ENCODE measurements at regions not wholly inside any gene's neighbourhood (a gene's known extent, or its start where the extent isn't known, plus 50 kb on each side); places are given as distances from the start of the nearest gene placed in this dataset.

- Mint-ChIP-seq H3K36me3 (no peaks in the 10 kb centered on the region), H3K27ac (no peak overlapping the region)
Measured at GRCh38 chr14:58836303-58836974, 198.7 kb downstream of the DACT1 start.

GRCh38 chr14:58839233-58839632 is 201.5 kb downstream of the DACT1 start:
- H3K4me1 Mint-ChIP-seq = no peaks in the 10 kb centered on the region
- ATAC-seq = no peak
- H3K4me3 Mint-ChIP-seq = no peak overlapping the region
- H3K27ac Mint-ChIP-seq = no peak overlapping the region
- H3K9me3 Mint-ChIP-seq = no peaks in the 10 kb centered on the region
- H3K36me3 Mint-ChIP-seq = no peaks in the 10 kb centered on the region
- H3K27me3 Mint-ChIP-seq = no peaks in the 10 kb centered on the region

More at GRCh38 chr14:58836303-58836974, 198.7 kb downstream of the DACT1 start:
- Mint-ChIP-seq H3K4me1 (no peaks in the 10 kb centered on the region), H3K27me3 (no peaks in the 10 kb centered on the region), H3K4me3 (no peak overlapping the region), H3K9me3 (no peaks in the 10 kb centered on the region)
- ATAC-seq = no peak

GRCh38 chr14:58844544-58844943 is 206.8 kb downstream of the DACT1 start:
- H3K4me1 Mint-ChIP-seq = no peaks in the 10 kb centered on the region
- no peak for ATAC-seq
- no peaks in the 10 kb centered on the region for H3K9me3 Mint-ChIP-seq
- H3K4me3 Mint-ChIP-seq = no peak overlapping the region
- H3K27me3 Mint-ChIP-seq = no peaks in the 10 kb centered on the region
- H3K27ac Mint-ChIP-seq = no peak overlapping the region
- H3K36me3 Mint-ChIP-seq = no peaks in the 10 kb centered on the region

- Mint-ChIP-seq H3K4me3 (no peak overlapping the region), H3K27me3 (no peaks in the 10 kb centered on the region), H3K9me3 (no peaks in the 10 kb centered on the region), H3K4me1 (no peaks in the 10 kb centered on the region), H3K36me3 (no peaks in the 10 kb centered on the region), H3K27ac (no peak overlapping the region)
- ATAC-seq = no peak
Measured at GRCh38 chr14:58846682-58847465, 209.1 kb downstream of the DACT1 start.

GRCh38 chr14:58848365-58848764 is 210.6 kb downstream of the DACT1 start:
- Mint-ChIP-seq H3K9me3 (peaks cover 3% of the 10 kb centered on the region), H3K27ac (no peak overlapping the region), H3K4me1 (no peaks in the 10 kb centered on the region), H3K4me3 (no peak overlapping the region), H3K27me3 (no peaks in the 10 kb centered on the region), H3K36me3 (no peaks in the 10 kb centered on the region)
- ATAC-seq = no peak

GRCh38 chr14:58849601-58850000 is 211.8 kb downstream of the DACT1 start:
- ATAC-seq = no peak
- Mint-ChIP-seq H3K27me3 (no peaks in the 10 kb centered on the region), H3K27ac (no peak overlapping the region), H3K9me3 (peaks cover 3% of the 10 kb centered on the region), H3K4me3 (no peak overlapping the region), H3K36me3 (no peaks in the 10 kb centered on the region), H3K4me1 (no peaks in the 10 kb centered on the region)

- Mint-ChIP-seq H3K4me1 (no peaks in the 10 kb centered on the region), H3K27ac (no peak overlapping the region), H3K27me3 (no peaks in the 10 kb centered on the region), H3K36me3 (no peaks in the 10 kb centered on the region), H3K4me3 (no peak overlapping the region), H3K9me3 (peaks cover 3% of the 10 kb centered on the region)
- no peak for ATAC-seq
Measured at GRCh38 chr14:58850011-58850410, 212.2 kb downstream of the DACT1 start.

- no peak overlapping the region for H3K4me3 Mint-ChIP-seq
- peaks cover 8% of the 10 kb centered on the region for H3K36me3 Mint-ChIP-seq
- no peak for ATAC-seq
- H3K27me3 Mint-ChIP-seq = peaks cover 20% of the 10 kb centered on the region
- peaks cover 20% of the 10 kb centered on the region for H3K9me3 Mint-ChIP-seq
- no peak overlapping the region for H3K27ac Mint-ChIP-seq
- no peaks in the 10 kb centered on the region for H3K4me1 Mint-ChIP-seq
Measured at GRCh38 chr14:58861586-58861985, 223.8 kb downstream of the DACT1 start.

GRCh38 chr14:58862416-58863160 is 224.8 kb downstream of the DACT1 start:
- Mint-ChIP-seq H3K27ac (no peak overlapping the region), H3K36me3 (peaks cover 8% of the 10 kb centered on the region), H3K4me1 (no peaks in the 10 kb centered on the region), H3K27me3 (peaks cover 20% of the 10 kb centered on the region), H3K9me3 (peaks cover 18% of the 10 kb centered on the region), H3K4me3 (no peak overlapping the region)
- no peak for ATAC-seq

GRCh38 chr14:58863661-58864345 is 226.0 kb downstream of the DACT1 start:
- no peak for ATAC-seq
- Mint-ChIP-seq H3K27ac (no peak overlapping the region), H3K4me3 (no peak overlapping the region), H3K27me3 (peaks cover 20% of the 10 kb centered on the region), H3K9me3 (peaks cover 9% of the 10 kb centered on the region), H3K4me1 (no peaks in the 10 kb centered on the region), H3K36me3 (peaks cover 8% of the 10 kb centered on the region)

- Mint-ChIP-seq H3K27me3 (peaks cover 11% of the 10 kb centered on the region), H3K9me3 (peaks cover 3% of the 10 kb centered on the region), H3K4me3 (no peak overlapping the region), H3K36me3 (no peaks in the 10 kb centered on the region), H3K27ac (no peak overlapping the region), H3K4me1 (no peaks in the 10 kb centered on the region)
- no peak for ATAC-seq
Measured at GRCh38 chr14:58864751-58865513, 227.2 kb downstream of the DACT1 start.

- H3K9me3 Mint-ChIP-seq = no peaks in the 10 kb centered on the region
- no peak for ATAC-seq
Measured at GRCh38 chr14:58865514-58866281, 227.9 kb downstream of the DACT1 start.

GRCh38 chr14:58866391-58866790 is 228.6 kb downstream of the DACT1 start:
- no peak overlapping the region for H3K4me3 Mint-ChIP-seq
- no peaks in the 10 kb centered on the region for H3K9me3 Mint-ChIP-seq
- no peaks in the 10 kb centered on the region for H3K4me1 Mint-ChIP-seq
- ATAC-seq = no peak
- no peak overlapping the region for H3K27ac Mint-ChIP-seq
- peaks cover 11% of the 10 kb centered on the region for H3K27me3 Mint-ChIP-seq
- H3K36me3 Mint-ChIP-seq = no peaks in the 10 kb centered on the region

More at GRCh38 chr14:58865514-58866281, 227.9 kb downstream of the DACT1 start:
- Mint-ChIP-seq H3K27me3 (peaks cover 11% of the 10 kb centered on the region), H3K4me1 (no peaks in the 10 kb centered on the region), H3K4me3 (no peak overlapping the region), H3K36me3 (no peaks in the 10 kb centered on the region), H3K27ac (no peak overlapping the region)

GRCh38 chr14:58870961-58871360 is 233.2 kb downstream of the DACT1 start:
- ATAC-seq = no peak
- H3K36me3 Mint-ChIP-seq = no peaks in the 10 kb centered on the region
- no peak overlapping the region for H3K27ac Mint-ChIP-seq
- H3K9me3 Mint-ChIP-seq = no peaks in the 10 kb centered on the region
- H3K4me3 Mint-ChIP-seq = no peak overlapping the region
- H3K27me3 Mint-ChIP-seq = no peaks in the 10 kb centered on the region
- H3K4me1 Mint-ChIP-seq = no peaks in the 10 kb centered on the region

Measured in stimulated activated memory B cell treated with anti-CD40 and anti-IgM and Interleukin-4, amounts not matched to agents 10 μg/mL and 1 μg/mL and 100 μg/mL, for 72 hours (primary cell).